ENCODE measurements at regions not wholly inside any gene's neighbourhood (a gene's known extent, or its start where the extent isn't known, plus 50 kb on each side); places are given as distances from the start of the nearest gene placed in this dataset.

DNA sequence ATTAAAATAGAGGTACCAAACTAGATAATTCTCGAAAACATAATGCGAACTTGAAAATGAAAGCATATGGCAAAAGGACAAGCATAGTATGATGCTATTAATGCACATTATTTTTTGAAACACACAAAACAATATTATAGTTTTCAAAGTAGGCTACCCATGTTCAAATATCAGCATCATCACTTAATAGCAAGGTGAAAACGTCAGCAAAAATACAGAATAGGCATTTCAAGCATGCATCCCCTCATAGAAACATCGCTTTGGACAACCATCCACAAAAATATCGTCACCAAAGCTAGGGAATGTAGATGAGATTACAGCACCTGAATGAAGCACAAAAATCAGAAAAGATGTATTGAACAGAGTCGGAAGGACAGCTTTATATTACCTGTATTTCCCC, 814.5 kb upstream of the LRRC4C start:
- TF ChIP-seq, protein P1, sequence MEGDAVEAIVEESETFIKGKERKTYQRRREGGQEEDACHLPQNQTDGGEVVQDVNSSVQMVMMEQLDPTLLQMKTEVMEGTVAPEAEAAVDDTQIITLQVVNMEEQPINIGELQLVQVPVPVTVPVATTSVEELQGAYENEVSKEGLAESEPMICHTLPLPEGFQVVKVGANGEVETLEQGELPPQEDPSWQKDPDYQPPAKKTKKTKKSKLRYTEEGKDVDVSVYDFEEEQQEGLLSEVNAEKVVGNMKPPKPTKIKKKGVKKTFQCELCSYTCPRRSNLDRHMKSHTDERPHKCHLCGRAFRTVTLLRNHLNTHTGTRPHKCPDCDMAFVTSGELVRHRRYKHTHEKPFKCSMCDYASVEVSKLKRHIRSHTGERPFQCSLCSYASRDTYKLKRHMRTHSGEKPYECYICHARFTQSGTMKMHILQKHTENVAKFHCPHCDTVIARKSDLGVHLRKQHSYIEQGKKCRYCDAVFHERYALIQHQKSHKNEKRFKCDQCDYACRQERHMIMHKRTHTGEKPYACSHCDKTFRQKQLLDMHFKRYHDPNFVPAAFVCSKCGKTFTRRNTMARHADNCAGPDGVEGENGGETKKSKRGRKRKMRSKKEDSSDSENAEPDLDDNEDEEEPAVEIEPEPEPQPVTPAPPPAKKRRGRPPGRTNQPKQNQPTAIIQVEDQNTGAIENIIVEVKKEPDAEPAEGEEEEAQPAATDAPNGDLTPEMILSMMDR (IDR thresholded peaks at IDR 0.05; ENCODE audit: poor library complexity, severe bottlenecking): no peak
- TF ChIP-seq MXI1 (conservative IDR thresholded peaks at IDR 0.05; ENCODE audit: poor library complexity, severe bottlenecking) (no peak), EP300 (conservative IDR thresholded peaks at IDR 0.05; ENCODE audit: poor library complexity, severe bottlenecking) (no peak), SMC3 (conservative IDR thresholded peaks at IDR 0.05; ENCODE audit: poor library complexity) (no peak), RAD21 (conservative IDR thresholded peaks at IDR 0.05) (no peak), POLR2AphosphoS5 (IDR thresholded peaks at IDR 0.05) (no peak)
